ENCODE measurements at regions not wholly inside any gene's neighbourhood (a gene's known extent, or its start where the extent isn't known, plus 50 kb on each side); places are given as distances from the start of the nearest gene placed in this dataset.

- Histone ChIP-seq H3K4me3 (no peak overlapping the region), H3K9me3 (replicated peaks; ENCODE audit: control insufficient read depth, insufficient read depth, low read length) (no peaks in the 10 kb centered on the region), H3K36me3 (ENCODE audit: control insufficient read depth in 2 of 2, insufficient read depth in 2 of 2, low read length in 1 of 2) (no peaks in the 10 kb centered on the region), H3K4me1 (ENCODE audit: control insufficient read depth, insufficient read depth, low read length) (no peaks in the 10 kb centered on the region), H3K27ac (ENCODE audit: control insufficient read depth, insufficient read depth) (no peak overlapping the region), H3K27me3 (replicated peaks in 1 of 2; ENCODE audit: control insufficient read depth in 2 of 2, insufficient read depth in 2 of 2, low read length in 1 of 2) (no peaks in the 10 kb centered on the region), H2AFZ (ENCODE audit: control insufficient read depth, low read depth, low read length) (no peak overlapping the region), H4K20me1 (ENCODE audit: control insufficient read depth, insufficient read depth) (no peaks in the 10 kb centered on the region), H3K4me2 (ENCODE audit: control insufficient read depth, insufficient read depth) (no peak overlapping the region), H3K79me2 (ENCODE audit: control insufficient read depth, insufficient read depth, low read length) (no peaks in the 10 kb centered on the region), H3K9ac (ENCODE audit: control insufficient read depth, insufficient read depth, low read length) (no peak overlapping the region)
- no peak for TF ChIP-seq CUX1 (IDR thresholded peaks at IDR 0.05; ENCODE audit: insufficient replicate concordance, low read depth, low read length)
- POLR2A ChIA-PET = no interaction called here
- RAD21 ChIA-PET (ENCODE audit: unreplicated experiment) = no interaction called here
- SMC1A ChIA-PET (ENCODE audit: uncharacterized antibody, unreplicated experiment) = no interaction called here
- in situ Hi-C loops (cut with MboI) (no loop called here), intact Hi-C loops (cut with micrococcal nuclease; ENCODE audit: unreplicated experiment) (no loop called here)
- DNase-seq (ENCODE audit: low read depth, low spot score) (no peak), ATAC-seq (no peak), FAIRE-seq (no peak)
- no TSS peak for BruUV-seq (replicated peaks)
- 2% methylated on average over 3 of the region's 3 CpGs for WGBS (ENCODE audit: insufficient coverage, insufficient replicate concordance, low lambda C conversion rate, missing lambda C conversion rate)
- CTCF ChIA-PET = no interaction called here
Measured at GRCh38 chr17:54784305-54784704, 116.3 kb upstream of the TOM1L1 start.

- ATAC-seq (no peak), FAIRE-seq (no peak)
- no peaks in the 10 kb centered on the region for H3K27me3 ChIP-seq (replicated peaks in 1 of 2; ENCODE audit: control insufficient read depth in 2 of 2, insufficient read depth in 2 of 2, low read length in 1 of 2)
- TF ChIP-seq HDAC2 (IDR thresholded peaks at IDR 0.05) (no peak), BCL3 (IDR thresholded peaks at IDR 0.05; ENCODE audit: borderline replicate concordance, insufficient read depth, low read depth, low read length, poor library complexity, severe bottlenecking) (no peak), WRNIP1 (IDR thresholded peaks at IDR 0.05; ENCODE audit: borderline replicate concordance, low read depth, low read length) (no peak), RELA (IDR thresholded peaks at IDR 0.05; ENCODE audit: borderline replicate concordance, partially characterized antibody) (no peak), IRF3 (IDR thresholded peaks at IDR 0.05) (no peak), RCOR1 (conservative IDR thresholded peaks at IDR 0.05; ENCODE audit: low read depth, low read length) (no peak)
Measured at GRCh38 chr17:54785643-54786268, 114.9 kb upstream of the TOM1L1 start.

More at GRCh38 chr17:54785643-54786268, 114.9 kb upstream of the TOM1L1 start:
- H3K9ac ChIP-seq (ENCODE audit: control insufficient read depth, insufficient read depth, low read length) = no peak overlapping the region
- BruUV-seq (replicated peaks) = no TSS peak
- RAD21 ChIA-PET (ENCODE audit: unreplicated experiment) = no interaction called here
- no peak overlapping the region for H2AFZ ChIP-seq (ENCODE audit: control insufficient read depth, low read depth, low read length)
- no peaks in the 10 kb centered on the region for H3K4me1 ChIP-seq (ENCODE audit: control insufficient read depth, insufficient read depth, low read length)
- POLR2A ChIA-PET = no interaction called here
- H3K27ac ChIP-seq (ENCODE audit: control insufficient read depth, insufficient read depth) = no peak overlapping the region
- CTCF ChIA-PET = no interaction called here
- intact Hi-C loops (cut with micrococcal nuclease; ENCODE audit: unreplicated experiment) (no loop called here), in situ Hi-C loops (cut with MboI) (no loop called here)
- H3K36me3 ChIP-seq (ENCODE audit: control insufficient read depth in 2 of 2, insufficient read depth in 2 of 2, low read length in 1 of 2) = no peaks in the 10 kb centered on the region
- no peak overlapping the region for H3K4me3 ChIP-seq
- H3K9me3 ChIP-seq (replicated peaks; ENCODE audit: control insufficient read depth, insufficient read depth, low read length) = no peaks in the 10 kb centered on the region
- SMC1A ChIA-PET (ENCODE audit: uncharacterized antibody, unreplicated experiment) = interaction anchor here (1.2 kb wide), 1 partner anchor 12 kb away, joined by 3 read pairs; no protein-coding TSS in a partner anchor
- DNase-seq (ENCODE audit: low read depth, low spot score) = no peak
- 43% methylated on average over 8 of the region's 8 CpGs for WGBS (ENCODE audit: insufficient coverage, insufficient replicate concordance, low lambda C conversion rate, missing lambda C conversion rate)
- no peak overlapping the region for H3K4me2 ChIP-seq (ENCODE audit: control insufficient read depth, insufficient read depth)
- no peaks in the 10 kb centered on the region for H3K79me2 ChIP-seq (ENCODE audit: control insufficient read depth, insufficient read depth, low read length)
- no peaks in the 10 kb centered on the region for H4K20me1 ChIP-seq (ENCODE audit: control insufficient read depth, insufficient read depth)

Measured in GM12878 (cell line).